GM12878 (cell line): ENCODE measurements at regions not wholly inside any gene's neighbourhood (a gene's known extent, or its start where the extent isn't known, plus 50 kb on each side); places are given as distances from the start of the nearest gene placed in this dataset.

Experiments used
- ATAC-seq: fragments of 200-7000 bp; cut with Tn5 transposase; 3 replicates; pipeline ENCODE4 v1.9.1; 2020; ENCODE audit warnings: mild to moderate bottlenecking, moderate library complexity
- BruUV-seq: library from RNA; stranded (reverse); fragments of 400-500 nt; replicated peaks from 2 replicates; lab custom pipeline; 2021; lab: Mats Ljungman, UMichigan
- CTCF ChIA-PET: fragments of 300-600 bp; sonication (Branson Sonifier 250); formaldehyde crosslinking; extraction: SDS; loops from one replicate; lab custom pipeline; 2021; ENCODE audit warnings: inconsistent platforms; lab: Yijun Ruan, JAX
- POLR2A ChIA-PET: fragments of 350-600 bp; formaldehyde crosslinking; extraction: SDS; loops from one replicate; lab custom pipeline; 2021; ENCODE audit warnings: inconsistent platforms; lab: Charles Lee
- RAD21 ChIA-PET: fragments of 300-600 bp; sonication (Branson Sonifier 250); formaldehyde crosslinking; loops from one replicate; lab custom pipeline; 2023; ENCODE audit warnings: antibody characterized with exemption; ENCODE audit not compliant: unreplicated experiment; lab: Charles Lee
- SMC1A ChIA-PET: fragments of 300-600 bp; sonication (Branson Sonifier 250); formaldehyde crosslinking; loops from one replicate; lab custom pipeline; 2023; ENCODE audit not compliant: unreplicated experiment, uncharacterized antibody; lab: Charles Lee
- DNase-seq: peaks from one replicate; pipeline ENCODE4 v3.0.0-alpha.2; 2011; ENCODE audit warnings: low read depth, low spot score
- FAIRE-seq: peaks from 3 replicates; lab custom pipeline; 2011; peaks lifted over from hg19 to GRCh38; lab: Jason Lieb, UNC
- H2AFZ ChIP-seq: 2 replicates; pipeline ENCODE4 v1.6.0; 2011; ENCODE audit warnings: low read depth, low read length, control low read depth; ENCODE audit not compliant: control insufficient read depth
- H3K27ac ChIP-seq: 2 replicates; pipeline ENCODE4 v1.5.1; 2011; ENCODE audit warnings: control low read depth; ENCODE audit not compliant: control insufficient read depth, insufficient read depth
- H3K27me3 ChIP-seq, 2 experiments: replicated peaks in 1 of 2; 2 replicates each; pipeline versions ENCODE4 v1.6.0 to v1.6.1; 2011; ENCODE audit warnings: low read length in 1 of 2; ENCODE audit not compliant: control insufficient read depth in 2 of 2, insufficient read depth in 2 of 2
- H3K36me3 ChIP-seq, 2 experiments: 2 replicates each; pipeline ENCODE4 v1.5.1; 2011; ENCODE audit warnings: low read length in 1 of 2; ENCODE audit not compliant: control insufficient read depth in 2 of 2, insufficient read depth in 2 of 2
- H3K4me1 ChIP-seq: 2 replicates; pipeline ENCODE4 v1.6.1; 2011; ENCODE audit warnings: mild to moderate bottlenecking, low read length, moderate library complexity, mixed read lengths; ENCODE audit not compliant: control insufficient read depth, insufficient read depth
- H3K4me2 ChIP-seq: 2 replicates; pipeline ENCODE4 v1.6.0; 2011; ENCODE audit warnings: control low read depth; ENCODE audit not compliant: control insufficient read depth, insufficient read depth
- H3K4me3 ChIP-seq: fragments of 200-600 bp; sonication (generic); 2 replicates; pipeline ENCODE4 v1.5.1; 2016
- H3K79me2 ChIP-seq: 2 replicates; pipeline ENCODE4 v1.6.0; 2011; ENCODE audit warnings: low read length; ENCODE audit not compliant: control insufficient read depth, insufficient read depth
- H3K9ac ChIP-seq: 2 replicates; pipeline ENCODE4 v1.8.0; 2011; ENCODE audit warnings: low read length, control low read depth, mixed read lengths; ENCODE audit not compliant: control insufficient read depth, insufficient read depth
- H3K9me3 ChIP-seq: replicated peaks from 3 replicates; pipeline ENCODE4 v1.5.1; 2011; ENCODE audit warnings: mild to moderate bottlenecking, low read length; ENCODE audit not compliant: control insufficient read depth, insufficient read depth
- H4K20me1 ChIP-seq: 2 replicates; pipeline ENCODE4 v1.6.0; 2011; ENCODE audit not compliant: control insufficient read depth, insufficient read depth
- ASH2L ChIP-seq: fragments of 300-600, 200-600 bp; sonication (generic); IDR thresholded peaks from 2 replicates; pipeline ENCODE4 v1.6.1; 2017; ENCODE audit warnings: low read depth, mild to moderate bottlenecking, borderline replicate concordance
- ATF3 ChIP-seq: IDR thresholded peaks from 2 replicates; pipeline ENCODE4 v1.6.1; 2011; ENCODE audit warnings: low read depth, mild to moderate bottlenecking, low read length, moderate library complexity, borderline replicate concordance; ENCODE audit errors: extremely low read depth
- KLF5 ChIP-seq: fragments of 450-650 bp; IDR thresholded peaks from 2 replicates; pipeline ENCODE4 v1.6.1; 2014; ENCODE audit warnings: mild to moderate bottlenecking; ENCODE audit not compliant: partially characterized antibody
- USF2 ChIP-seq: IDR thresholded peaks from 2 replicates; pipeline ENCODE4 v1.6.1; 2011; ENCODE audit warnings: low read depth, low read length, improper control_type of control experiment, borderline replicate concordance
- ZBTB11 ChIP-seq: fragments of 450-650 bp; formaldehyde crosslinking; IDR thresholded peaks from 2 replicates; pipeline ENCODE4 v1.5.0; 2022; ENCODE audit warnings: mild to moderate bottlenecking, missing genetic modification characterization
- WGBS: methylation state at CpG from one replicate; pipeline ENCODE4 v1.1.6; 2016; ENCODE audit warnings: low lambda C conversion rate; ENCODE audit not compliant: insufficient replicate concordance, insufficient coverage; ENCODE audit errors: missing lambda C conversion rate; 5-methylcytosine and 5-hydroxymethylcytosine counted together
- in situ Hi-C: fragments of 300-500 bp; cut with MboI; formaldehyde crosslinking; loops from 9 replicates; pipeline ENCODE4 v1.14.3; 2018; ENCODE audit warnings: mixed read lengths
- intact Hi-C: fragments of 100-400 bp; cut with micrococcal nuclease; formaldehyde crosslinking; loops from one replicate; pipeline ENCODE4 v1.14.2; 2022; ENCODE audit not compliant: unreplicated experiment
- TF ChIP-seq, protein P1 (sequence below): fragments of 450-650 bp; IDR thresholded peaks from 2 replicates; pipeline ENCODE4 v1.6.1; 2018; ENCODE audit warnings: borderline replicate concordance, mild to moderate bottlenecking; ENCODE audit not compliant: partially characterized antibody

- Histone ChIP-seq H3K27ac (no peak overlapping the region), H3K36me3 (no peaks in the 10 kb centered on the region), H3K4me1 (no peaks in the 10 kb centered on the region), H2AFZ (no peak overlapping the region), H3K27me3 (no peaks in the 10 kb centered on the region), H3K4me3 (no peak overlapping the region), H3K79me2 (no peaks in the 10 kb centered on the region), H4K20me1 (no peaks in the 10 kb centered on the region), H3K9me3 (no peaks in the 10 kb centered on the region), H3K9ac (no peak overlapping the region), H3K4me2 (no peak overlapping the region)
- TF ChIP-seq ASH2L = no peak
- no peak for TF ChIP-seq KLF5
- TF ChIP-seq ATF3 = no peak
- no peak for TF ChIP-seq ZBTB11 (CRISPR knock-in tag)
- TF ChIP-seq USF2 = no peak
- TF ChIP-seq, protein P1, sequence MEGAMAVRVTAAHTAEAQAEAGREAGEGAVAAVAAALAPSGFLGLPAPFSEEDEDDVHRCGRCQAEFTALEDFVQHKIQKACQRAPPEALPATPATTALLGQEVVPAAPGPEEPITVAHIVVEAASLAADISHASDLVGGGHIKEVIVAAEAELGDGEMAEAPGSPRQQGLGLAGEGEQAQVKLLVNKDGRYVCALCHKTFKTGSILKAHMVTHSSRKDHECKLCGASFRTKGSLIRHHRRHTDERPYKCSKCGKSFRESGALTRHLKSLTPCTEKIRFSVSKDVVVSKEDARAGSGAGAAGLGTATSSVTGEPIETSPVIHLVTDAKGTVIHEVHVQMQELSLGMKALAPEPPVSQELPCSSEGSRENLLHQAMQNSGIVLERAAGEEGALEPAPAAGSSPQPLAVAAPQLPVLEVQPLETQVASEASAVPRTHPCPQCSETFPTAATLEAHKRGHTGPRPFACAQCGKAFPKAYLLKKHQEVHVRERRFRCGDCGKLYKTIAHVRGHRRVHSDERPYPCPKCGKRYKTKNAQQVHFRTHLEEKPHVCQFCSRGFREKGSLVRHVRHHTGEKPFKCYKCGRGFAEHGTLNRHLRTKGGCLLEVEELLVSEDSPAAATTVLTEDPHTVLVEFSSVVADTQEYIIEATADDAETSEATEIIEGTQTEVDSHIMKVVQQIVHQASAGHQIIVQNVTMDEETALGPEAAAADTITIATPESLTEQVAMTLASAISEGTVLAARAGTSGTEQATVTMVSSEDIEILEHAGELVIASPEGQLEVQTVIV = no peak
- ChIA-PET CTCF (interaction anchor here (1.4 kb wide), 1 partner anchor 9 kb away, joined by 5 read pairs; no protein-coding TSS in a partner anchor), POLR2A (no interaction called here), SMC1A (interaction anchor here (0.6 to 7.1 kb wide), 3 partner anchors 11 to 15 kb away, joined by 4 to 49 read pairs (median 4); no protein-coding TSS in a partner anchor), RAD21 (interaction anchor here (1.0 kb wide), 1 partner anchor 10 kb away, joined by 3 read pairs; no protein-coding TSS in a partner anchor)
- in situ Hi-C loops (no loop called here), intact Hi-C loops (no loop called here)
- FAIRE-seq = no peak
- no peak for DNase-seq
- ATAC-seq = no peak
- WGBS = 30% methylated on average over 17 of the region's 17 CpGs
- no TSS peak for BruUV-seq
Measured at GRCh38 chr18:55079481-55080355, 120.5 kb upstream of the CCDC68 start.
